ENCODE measurements at regions not wholly inside any gene's neighbourhood (a gene's known extent, or its start where the extent isn't known, plus 50 kb on each side); places are given as distances from the start of the nearest gene placed in this dataset.
"Not testable (repeated sequence)": the region's sequence is repeated elsewhere in the genome, so short reads cannot be mapped to it uniquely, and the experiment has no call there.

DNA sequence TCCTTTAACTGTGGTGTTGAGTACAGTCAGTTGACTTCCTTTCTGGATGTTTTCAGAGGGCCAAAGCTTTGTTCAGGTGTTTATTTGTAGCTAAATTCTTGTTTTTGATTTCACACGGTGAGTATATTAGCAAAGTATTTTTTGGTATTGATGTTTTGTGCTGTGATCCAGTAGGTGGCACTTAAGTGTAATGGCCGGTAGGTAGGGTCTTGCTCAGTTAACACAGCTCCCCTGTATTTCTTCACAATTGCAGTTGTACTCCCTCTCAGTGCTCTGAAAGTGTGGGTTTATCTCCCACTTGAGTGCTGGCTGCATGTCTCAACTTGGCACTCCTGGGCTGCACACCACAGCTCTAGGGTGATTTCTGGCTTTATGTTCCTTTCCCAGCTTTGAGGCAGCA lies 339.5 kb downstream of the AEBP2 start:
- DNase-seq, result no peak

DNA sequence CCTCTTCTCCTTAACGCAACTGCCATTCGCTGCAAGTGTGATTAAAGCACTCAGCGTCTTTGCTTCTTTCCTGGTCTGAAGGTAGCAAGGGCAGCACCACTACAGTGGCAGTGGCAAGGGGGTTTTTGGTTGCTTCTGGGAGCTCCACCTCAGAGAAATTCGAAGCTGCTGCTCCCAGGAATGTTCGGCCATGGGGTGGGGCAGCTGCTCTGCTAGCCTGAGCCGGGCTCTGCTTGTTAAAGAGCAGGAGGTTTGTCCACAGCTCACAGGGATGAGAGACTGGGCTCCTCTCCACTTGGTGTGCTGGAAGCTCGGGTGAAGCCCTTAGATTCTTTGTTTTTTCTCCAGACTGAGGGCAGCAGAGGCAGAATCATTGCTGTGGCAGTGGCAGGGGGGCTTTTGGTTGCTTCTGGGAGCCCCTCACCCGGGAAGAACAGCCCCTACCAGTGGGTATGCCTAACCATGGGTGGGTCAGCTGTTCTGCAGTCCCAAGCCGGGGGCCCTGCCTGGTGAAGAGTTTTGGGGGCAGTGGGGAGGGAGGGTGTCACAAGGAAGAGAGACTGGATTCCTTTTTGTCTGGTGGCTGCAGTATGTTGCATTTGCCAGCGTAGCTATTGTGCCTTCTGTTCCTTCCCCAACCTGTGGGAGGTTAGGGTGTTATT lies 340.2 kb downstream of the AEBP2 start:
- no peak for DNase-seq

DNA sequence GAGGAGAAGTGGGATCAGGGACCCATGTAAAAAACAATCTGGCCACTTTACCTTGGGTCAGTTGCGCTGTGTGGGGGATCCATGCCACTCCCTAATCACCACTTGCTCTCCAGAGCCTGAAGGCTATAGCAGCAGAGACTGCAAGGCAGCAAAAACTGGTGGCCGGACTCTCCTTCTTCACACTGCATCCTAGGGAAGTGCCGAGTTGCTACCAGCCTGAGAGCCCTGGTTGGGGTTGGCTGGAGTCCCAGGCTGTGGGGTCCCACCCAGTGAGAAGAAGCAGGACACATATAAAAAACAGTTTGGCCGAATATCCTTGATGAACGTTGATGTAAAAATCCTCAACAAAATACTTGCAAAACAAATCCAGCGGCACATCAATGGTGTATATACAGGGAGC lies 341.2 kb downstream of the AEBP2 start:
- no peak for DNase-seq

DNA sequence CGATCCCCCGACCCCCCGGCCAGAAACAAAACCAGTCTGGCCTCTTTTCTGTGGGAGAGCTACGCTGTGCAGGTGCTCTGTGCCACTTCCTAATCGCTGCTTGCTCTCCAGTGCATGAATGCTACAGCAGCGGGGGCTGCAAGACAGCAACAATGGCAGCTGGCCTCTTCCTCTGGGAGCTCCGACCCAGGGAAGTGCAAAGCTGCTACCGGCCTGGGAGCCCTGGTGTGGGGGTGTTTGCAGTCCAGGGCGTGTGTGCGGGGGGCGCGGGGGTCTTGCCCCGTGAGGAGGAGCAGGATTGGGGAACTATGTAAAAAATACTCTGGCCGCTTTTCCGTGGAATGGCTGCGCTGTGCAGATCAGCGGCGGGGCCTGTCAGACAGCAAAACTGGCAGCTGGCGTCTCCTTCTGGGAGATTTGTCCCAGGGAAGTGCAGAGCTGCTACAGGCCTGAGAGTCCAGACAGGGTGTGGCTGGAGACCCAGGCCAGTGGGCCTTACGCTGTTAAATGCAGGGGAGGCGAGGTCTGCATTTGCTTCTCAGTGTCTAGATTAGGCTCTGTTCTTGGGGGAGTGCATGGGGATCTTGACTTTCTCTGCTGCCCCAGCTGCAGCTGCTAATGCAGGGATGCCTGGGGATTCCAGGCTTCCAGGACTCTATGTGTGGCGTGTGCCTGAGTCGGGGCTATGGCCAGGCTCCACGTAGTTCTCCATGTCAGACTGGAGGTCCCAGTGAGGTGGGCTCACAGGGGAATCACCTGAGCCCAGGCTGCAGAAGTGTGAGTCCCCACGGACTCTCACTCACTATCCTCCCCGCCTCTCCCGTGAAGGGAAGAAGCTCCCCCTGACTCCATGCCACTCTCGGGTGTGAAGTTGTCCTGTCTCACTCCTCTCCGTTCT lies 344.5 kb downstream of the AEBP2 start:
- DNase-seq, result peak; percentile 31

DNA sequence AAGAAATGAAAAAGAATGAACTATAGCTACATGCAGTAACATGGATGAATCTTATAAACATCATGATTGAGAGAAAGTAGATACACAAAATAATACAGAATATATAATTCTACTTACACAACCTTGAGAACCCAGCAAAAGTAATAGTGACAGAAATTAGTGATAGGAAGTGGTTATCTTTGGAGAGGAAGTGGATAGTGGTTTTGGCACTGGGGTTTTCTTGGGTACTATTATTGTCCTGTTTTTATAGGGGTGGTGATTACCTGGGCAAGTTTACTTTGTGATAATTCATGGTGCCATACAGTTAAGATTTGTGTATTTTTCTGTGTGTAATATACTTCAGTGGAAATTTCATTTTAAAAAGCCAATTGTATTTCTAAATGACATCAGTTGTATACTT lies 352.7 kb downstream of the AEBP2 start:
- DNase-seq, result no peak

DNA sequence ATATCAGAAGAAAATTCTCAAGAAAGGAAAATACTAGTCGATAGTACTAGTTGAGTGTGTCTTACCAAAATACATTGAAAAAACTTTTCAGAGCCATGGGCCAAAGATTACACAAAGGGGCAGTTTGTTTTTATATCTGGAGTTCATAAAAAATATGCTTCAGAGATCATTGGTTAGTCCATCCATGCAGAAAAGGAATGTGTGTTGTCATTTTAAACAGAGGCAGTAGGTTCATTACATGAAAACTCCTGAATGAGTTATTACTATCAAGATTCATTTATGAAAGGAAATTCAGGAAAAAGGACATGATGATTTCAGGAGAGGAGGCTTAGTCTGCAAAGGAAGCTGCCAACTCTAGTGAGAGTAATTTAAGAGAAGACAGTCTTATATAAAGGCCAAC lies 354.8 kb downstream of the AEBP2 start:
- DNase-seq, result no peak

DNA sequence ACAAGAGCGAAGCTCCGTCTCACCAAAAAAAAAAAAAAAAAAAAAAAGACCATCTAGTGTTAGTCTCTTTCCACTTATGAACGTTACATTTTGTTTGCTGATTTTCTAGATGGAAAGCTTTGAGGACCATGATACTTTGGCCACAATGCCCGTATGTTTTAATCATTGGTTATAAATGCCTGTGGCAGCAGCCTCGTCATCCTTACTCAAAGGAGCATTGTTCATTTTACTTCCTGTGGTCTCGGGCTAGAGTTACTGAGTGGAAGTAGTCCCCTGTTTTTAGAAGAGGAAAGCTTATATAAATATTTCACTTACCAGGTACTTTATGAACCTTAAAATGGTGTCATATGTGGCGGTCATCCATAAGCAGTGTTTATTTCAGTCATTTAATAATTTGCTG lies 359.9 kb downstream of the AEBP2 start:
- DNase-seq, result no peak

DNA sequence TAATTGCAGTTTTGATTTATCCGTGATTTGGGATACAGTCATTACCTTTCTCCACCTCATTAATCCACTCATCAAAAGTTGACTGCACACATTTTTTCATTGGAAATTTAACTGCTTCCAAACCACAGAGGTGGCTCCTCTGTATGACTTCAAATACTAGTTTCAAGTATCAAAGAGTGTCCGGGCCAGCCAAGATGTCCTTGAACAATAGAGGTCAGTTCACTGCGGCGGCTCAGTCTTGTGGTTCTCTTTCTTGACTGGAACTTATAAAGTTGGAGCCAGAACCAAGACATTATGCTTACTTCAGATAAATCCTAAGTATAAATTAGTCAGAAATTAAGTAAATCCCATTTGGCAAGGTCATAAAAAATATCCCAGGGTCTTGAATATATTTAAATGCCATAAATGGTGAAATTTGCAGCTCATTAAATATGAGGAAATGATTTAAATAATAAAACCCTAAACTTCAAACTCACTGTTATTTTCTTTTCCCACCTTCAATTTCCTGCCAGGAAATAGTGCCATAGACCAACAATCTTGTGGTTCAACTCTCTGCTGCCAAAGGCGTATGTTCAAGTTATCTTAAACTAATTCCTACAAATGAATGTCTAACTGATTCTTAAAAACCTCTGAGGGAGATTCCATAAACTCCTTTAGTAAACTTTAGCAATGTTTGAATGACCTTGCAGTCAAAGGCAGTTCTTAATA lies 360.8 kb downstream of the AEBP2 start:
- DNase-seq, result no peak

DNA sequence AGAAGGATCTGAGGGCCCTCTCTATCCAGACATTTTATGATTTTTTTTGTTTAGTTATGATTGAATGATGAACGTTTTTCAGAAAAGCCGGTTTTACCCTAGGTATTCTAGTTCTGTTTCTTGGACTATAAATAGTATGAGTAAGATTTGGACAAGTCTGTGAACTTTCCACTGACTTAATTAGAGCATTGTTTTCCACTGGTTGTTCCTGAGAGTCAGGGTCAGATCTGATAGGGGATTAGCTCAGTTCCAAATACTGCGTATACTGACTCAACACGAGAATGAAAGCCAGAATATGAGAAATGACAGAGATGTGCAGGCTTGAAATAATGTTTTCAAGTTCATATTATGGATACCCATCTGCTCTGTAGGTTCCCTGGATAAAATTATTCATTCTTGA lies 361.6 kb downstream of the AEBP2 start:
- DNase-seq, result no peak

DNA sequence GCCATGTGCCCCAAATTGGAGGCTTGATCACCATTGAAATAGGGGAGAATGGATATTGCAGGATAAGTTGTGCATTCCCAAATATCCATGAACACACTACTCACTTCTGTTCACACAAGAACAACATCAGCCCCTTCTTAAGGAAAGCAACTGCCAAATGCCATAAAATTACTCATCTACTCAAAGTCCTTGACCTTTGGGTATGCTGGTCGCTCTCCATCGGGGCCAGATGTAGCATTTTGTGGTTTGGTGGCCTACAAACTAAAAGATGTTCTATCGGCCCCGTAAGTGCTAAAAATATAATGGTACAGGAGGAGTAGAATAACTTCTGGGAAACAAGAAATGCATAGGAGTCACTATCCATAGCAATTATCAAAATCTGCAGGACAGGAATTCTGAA lies 362.6 kb downstream of the AEBP2 start:
- DNase-seq, result no peak

DNA sequence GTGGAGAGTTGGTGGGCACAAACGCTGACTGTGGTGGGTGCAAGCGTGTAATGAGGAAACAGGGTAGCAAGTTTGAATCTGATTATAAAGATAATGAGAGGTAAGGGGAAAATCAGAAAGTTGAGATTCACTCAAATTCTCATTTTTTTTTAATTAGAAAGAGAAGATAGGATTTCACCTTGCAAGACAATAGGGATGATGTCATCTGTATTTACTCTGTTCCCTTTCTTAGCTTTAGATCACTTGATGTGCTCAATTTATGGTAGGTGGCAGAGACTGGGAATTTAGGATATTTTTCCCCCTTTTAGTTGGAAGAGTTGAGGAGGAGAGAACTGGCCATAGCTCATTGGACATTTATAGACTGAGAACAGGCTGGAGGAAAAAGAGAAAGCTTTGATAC lies 363.6 kb downstream of the AEBP2 start:
- DNase-seq, result no peak

DNA sequence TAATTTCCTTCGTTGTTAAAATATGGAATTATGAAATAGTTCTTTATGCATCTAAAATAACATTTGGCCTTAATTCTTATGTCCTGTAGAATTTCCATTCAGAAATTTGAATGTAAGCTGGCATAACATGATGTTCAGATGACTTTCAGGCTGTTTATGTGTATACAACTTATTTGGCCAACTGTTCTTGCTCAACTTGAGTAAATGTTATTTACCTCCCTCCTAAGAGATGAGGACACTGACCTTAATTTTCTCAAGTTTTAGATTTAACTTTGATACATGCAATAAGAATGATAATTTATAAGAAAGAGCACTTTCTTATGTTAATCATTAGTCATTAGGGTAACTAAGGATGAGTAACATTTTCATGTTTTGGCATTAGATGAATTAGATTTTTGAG lies 365.4 kb downstream of the AEBP2 start:
- DNase-seq, result no peak

DNA sequence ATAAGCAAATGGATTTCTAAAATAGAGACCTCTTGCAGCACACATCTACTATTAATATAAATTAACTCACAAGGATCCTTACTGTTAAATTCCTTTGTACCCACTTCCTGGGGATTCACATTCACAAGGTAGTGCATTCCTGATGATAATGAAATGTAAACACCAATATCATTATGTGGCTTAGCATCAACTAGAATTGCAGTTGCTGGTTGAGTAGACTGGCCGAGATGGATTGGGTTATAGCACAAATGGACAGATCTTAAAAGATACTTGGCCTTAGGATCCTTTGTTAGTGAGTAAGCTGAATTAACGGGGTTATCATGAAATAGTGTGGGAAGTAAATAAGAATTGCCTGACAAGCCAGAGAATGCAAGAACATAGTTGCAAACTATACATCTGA lies 369.1 kb downstream of the AEBP2 start:
- no peak for DNase-seq

DNA sequence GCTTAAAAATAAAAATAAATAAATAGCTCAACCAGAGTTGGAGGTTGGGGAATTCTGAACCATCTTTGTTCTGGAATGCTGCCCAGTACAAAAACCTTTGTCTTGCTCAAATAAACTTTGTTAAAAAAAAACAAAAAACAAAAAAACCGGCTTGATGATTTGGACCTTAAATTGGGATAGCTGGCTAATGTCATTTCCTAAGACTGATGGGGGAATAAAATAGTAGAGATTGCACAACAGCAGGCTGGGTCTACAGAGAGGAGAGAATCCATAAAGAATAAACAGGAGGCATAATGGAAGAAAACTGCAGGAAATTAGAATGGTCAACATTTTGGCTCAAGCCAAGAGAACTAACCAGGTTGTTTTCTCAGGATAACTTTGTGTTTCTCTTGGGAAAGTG lies 370.9 kb downstream of the AEBP2 start:
- DNase-seq, result no peak

DNA sequence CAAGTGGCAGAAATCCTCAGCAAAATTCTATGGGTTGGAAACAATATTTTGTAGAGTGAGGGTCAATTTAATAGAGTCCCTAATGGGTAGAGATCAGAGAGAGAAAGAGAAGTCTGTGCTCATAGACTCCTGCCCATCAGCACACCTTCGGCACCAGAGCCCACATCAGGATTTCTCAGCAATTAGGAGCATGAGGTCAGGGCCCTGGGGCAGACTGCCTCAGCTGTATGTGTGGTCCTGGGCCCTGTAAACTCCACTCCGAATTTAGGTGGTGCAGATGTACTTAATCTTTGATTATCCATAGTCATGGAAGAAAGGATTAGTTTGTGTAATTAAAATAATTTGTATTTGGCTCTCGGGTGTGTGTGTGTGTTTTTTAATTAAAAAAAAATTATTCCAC lies 372.6 kb downstream of the AEBP2 start:
- DNase-seq, result no peak

DNA sequence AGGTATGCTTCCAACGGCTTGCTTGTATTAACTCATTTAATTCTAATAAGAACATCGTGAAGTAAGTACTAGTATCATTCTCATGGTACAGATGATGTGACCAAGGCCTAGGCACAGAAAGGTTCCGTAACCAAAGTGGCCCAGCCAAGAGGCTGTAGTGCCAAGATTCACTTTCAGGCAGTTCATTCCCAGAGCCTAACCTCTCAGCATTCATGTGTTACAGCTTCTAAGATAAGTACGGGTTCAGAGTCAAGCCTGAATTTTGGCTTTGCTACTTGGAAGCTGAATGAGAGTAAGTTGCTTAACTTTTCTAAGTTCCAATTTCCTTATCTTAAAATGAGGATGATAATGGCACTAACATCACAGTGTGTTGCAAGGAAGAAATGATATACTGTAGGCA lies 379.9 kb downstream of the AEBP2 start:
- no peak for DNase-seq

DNA sequence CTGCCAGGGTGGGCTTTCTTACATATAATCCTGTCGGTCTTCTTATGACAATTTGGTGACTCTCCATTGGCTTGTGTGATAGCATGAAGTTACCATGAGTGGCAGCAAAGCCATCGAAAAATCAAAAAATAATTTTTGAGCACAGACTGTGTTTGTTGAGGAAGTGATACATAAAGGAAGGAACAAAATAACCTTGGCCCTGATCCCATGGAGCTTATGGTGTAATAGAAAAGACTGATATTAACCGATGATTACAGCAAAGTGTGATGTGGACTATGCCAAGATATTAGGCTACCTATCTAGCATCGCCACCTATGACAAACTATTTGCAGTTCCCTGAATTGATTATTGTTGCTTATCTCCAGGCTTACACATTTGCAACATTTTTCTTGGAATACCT lies 383.2 kb downstream of the AEBP2 start:
- DNase-seq, result no peak

DNA sequence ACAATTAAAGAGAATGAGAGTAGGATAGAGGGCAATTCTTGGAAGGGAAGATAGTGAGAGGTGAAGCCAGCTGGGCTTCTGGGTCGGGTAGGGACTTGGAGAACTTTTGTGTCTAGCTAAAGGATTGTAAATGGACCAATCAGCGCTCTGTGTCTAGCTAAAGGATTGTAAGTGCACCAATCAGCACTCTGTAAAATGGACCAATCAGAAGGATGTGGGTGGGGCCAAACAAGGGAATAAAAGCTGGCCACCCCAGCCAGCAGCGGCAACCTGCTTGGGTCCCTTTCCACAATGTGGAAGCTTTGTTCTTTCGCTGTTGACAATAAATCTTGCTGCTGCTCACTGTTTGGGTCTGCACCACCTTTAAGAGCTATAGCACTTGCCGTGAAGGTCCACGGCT lies 384.0 kb downstream of the AEBP2 start:
- DNase-seq, result not testable (repeated sequence)

DNA sequence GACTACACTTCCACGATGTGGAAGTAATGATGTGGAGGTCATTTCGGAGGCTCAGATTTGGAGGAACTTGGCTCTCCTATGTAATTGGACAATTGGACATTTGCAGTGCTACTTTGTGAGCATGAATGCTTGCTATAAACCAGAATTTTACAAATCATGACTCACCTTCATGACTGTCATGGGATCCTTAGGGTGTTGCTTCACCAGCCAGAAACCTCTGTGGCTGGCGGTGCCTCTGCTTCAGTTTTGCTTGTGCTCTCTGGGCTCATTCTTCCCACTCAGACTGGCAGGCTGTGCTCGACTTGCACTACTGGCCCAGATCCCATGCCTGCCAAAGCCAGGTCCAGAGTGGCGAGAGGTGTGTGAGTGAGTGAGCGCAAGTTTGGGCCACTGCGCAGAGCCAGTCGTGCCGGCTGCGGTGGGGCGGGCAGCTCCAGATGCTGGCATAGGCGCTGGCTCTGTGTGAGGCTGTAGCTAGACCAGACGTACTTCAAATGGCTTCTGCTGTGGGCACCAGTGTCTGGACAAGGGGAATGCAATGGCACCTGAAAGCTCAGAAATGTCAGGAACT lies 387.8 kb downstream of the AEBP2 start:
- no peak for DNase-seq

DNA sequence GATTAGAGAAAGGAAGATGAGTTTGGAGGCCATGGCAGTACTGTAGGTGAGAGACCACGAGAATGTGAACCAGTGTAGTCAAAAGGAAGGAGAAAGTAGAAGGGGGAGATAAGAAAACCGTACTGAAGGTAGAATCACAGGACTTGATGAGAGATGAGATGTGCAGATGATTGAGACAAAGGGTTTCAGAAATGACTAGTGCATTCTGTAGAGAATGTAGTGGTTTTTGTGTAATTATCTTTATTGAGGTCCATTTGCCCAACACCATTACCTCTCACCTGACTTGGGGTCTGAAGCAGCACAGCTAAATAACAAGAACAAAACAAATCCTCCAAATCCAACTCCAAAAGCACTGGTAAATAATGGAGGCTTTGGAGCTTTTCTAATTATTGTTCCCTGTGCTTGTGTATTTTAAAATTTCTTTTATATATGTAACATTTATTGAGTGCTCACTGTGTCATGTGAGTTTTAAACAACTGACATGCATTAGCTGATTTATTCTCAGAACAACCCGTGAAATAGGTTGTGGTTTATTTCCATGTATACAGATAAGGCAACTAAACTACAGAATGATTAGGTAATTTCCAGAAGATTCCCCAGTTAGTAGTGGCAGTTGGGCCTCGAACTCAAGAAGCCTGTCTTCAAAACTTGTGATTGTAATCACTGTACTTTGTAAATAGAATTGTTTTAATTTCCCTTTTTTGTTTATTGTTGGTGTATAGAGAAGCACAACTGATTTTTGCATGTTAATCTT lies 390.0 kb downstream of the AEBP2 start:
- DNase-seq, result no peak

DNA sequence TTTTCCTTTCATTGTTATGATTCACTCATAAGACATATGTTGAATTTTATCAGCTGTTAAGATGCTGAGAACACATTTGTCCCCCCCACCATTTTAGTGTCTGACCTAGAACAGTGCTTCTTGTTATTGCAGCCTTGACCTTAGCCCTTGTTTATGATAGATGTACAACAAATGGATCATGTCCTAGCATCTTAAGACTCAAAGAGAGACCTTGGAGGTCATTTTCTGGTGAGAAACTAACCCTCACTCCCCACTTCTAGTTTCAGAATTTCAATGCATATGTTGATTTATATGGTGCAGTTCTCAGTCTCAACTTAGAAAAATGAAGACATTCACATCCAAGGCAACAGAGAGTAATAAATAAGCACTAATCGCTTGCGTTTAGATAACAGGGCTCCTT lies 391.2 kb downstream of the AEBP2 start:
- no peak for DNase-seq

DNA sequence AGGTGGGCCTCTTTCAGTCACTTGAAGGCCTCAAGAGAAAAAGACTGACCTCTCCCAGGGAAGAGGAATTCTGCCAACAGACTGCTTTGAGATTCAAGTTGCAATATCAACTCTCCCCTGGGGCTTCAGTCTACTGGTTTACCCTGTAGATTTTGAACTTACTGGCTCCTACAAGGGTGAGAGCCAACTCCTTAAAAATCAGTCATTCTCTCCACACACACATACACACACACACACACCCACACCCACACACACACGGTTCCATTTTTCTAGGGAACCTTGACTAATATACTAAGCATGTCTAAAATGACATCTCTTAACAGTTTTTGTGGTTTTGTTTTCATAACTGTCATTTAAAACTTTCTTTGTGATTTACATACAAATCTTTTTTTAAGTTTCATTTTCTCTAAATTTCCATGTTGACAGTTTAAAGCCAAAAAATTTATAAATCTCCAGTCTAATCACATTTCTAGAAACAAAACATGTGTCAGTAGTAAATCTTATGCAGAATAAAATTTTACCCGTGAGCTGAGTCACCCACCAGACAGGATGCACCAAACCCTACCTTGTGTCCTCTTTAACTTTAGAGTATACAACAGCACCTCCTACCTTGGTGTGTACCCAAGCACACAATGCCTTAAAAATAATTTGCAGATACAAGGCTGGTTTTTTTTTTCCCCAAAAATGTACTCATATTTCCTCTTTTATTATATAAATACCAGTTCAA lies 394.6 kb downstream of the AEBP2 start:
- no peak for DNase-seq

Measured in NCI-H510A (cell line).